Urinary bladder (tissue), 3 donors: ENCODE measurements at regions not wholly inside any gene's neighbourhood (a gene's known extent, or its start where the extent isn't known, plus 50 kb on each side); places are given as distances from the start of the nearest gene placed in this dataset.
"Not testable (repeated sequence)": the region's sequence is repeated elsewhere in the genome, so short reads cannot be mapped to it uniquely, and the experiment has no call there.

Source experiments
- DNase-seq: peaks from one replicate; pipeline ENCODE4 v3.0.0-alpha.2; 2015; ENCODE audit errors: extremely low spot score
- H3K27ac ChIP-seq: one replicate; pipeline ENCODE4 v1.5.1; 2013; ENCODE audit warnings: low read depth, mild to moderate bottlenecking, moderate library complexity
- H3K36me3 ChIP-seq: one replicate; pipeline ENCODE4 v1.6.1; 2013; ENCODE audit warnings: mild to moderate bottlenecking, moderate library complexity; ENCODE audit not compliant: insufficient read depth
- H3K4me1 ChIP-seq: one replicate; pipeline ENCODE4 v1.6.1; 2013; ENCODE audit warnings: mild to moderate bottlenecking, moderate library complexity; ENCODE audit not compliant: insufficient read depth
- H3K4me3 ChIP-seq: one replicate; pipeline ENCODE4 v1.5.1; 2013; ENCODE audit warnings: low read depth, low read length
- WGBS: extraction: QIAGEN DNeasy Blood & Tissue Kit; methylation state at CpG from one replicate; pipeline ENCODE4 v1.1.7; 2013; 5-methylcytosine and 5-hydroxymethylcytosine counted together
- donor health status: healthy with polysubstance abuse.
- donor health status: healthy.

- Histone ChIP-seq H3K27ac (no peak overlapping the region), H3K36me3 (no peaks in the 10 kb centered on the region), H3K4me1 (no peaks in the 10 kb centered on the region), H3K4me3 (no peak overlapping the region)
- no peak for DNase-seq
- WGBS = 91% methylated on average over 3 of the region's 3 CpGs
Observed at GRCh38 chr22:49691256-49691655, 136.4 kb downstream of the BRD1 start.

DNA sequence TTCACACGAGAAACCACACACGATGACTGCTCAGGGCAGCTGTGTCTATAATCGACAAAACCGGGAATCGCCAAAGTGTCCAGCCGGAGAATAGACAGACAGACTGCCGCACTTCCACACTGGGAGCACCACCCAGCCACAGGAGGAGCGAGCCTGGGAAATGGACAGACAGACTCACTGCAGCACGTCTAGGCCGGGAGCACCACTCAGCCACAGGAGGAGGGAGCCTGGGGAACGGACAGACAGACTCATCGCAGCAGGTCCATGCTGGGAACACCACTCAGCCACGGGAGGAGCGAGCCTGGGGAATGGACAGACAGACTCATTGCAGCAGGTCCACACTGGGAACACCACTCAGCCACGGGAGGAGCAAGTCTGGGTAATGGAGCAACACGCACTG, 137.2 kb downstream of the BRD1 start:
- no peak for DNase-seq
- Histone ChIP-seq H3K4me3 (no peak overlapping the region), H3K27ac (no peak overlapping the region), H3K4me1 (no peaks in the 10 kb centered on the region), H3K36me3 (no peaks in the 10 kb centered on the region)
- whole genome bisulfite sequencing = 73% methylated on average over 16 of the region's 16 CpGs

DNA sequence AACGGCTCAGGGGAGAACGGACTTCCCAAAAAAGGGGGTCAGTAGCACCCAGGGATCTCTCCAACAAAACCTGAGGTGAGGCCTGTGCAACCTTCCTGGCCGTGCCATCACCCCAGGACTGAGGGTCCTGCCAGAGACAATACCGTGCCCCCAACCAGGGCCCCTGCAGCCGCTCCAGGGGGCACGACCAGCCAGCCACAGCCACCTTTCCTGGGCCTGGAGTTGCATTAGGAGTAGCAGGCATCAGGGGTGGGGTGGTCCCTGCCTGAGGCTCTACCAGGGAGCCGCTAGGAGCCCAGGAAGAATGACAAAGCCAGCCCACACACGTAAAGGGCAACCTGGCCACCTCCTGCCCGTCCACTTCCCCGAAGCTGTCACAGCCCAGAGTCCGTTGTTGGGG, 137.8 kb downstream of the BRD1 start:
- no peaks in the 10 kb centered on the region for H3K36me3 ChIP-seq
- DNase-seq = no peak
- 71% methylated on average over 11 of the region's 11 CpGs for WGBS
- H3K27ac ChIP-seq = no peak overlapping the region
- H3K4me3 ChIP-seq = no peak overlapping the region
- H3K4me1 ChIP-seq = no peaks in the 10 kb centered on the region

DNA sequence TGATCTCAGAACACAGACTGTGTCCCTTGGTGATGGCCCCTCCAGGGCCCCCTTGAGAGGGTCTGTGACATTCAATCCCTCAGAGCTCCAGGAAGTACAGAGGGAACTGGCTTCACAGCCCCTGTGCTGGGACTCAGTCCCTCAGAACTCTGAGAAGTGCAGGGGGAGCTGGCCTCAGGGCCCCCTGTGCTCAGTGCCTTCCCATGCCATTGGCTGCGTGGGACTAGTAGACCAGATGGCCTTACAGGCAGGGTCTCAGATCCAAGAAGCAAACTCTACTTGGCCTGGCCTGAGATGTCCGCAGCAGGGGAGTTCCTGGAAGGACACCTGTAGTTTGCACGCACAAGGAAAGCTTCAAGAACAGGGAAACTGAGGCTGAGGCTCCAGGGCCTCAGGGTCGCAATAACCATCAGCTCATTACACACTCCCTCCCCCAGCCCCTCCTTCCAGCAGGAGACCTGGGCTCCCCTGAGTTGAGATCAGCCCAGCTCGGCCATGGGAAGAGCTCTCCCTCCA, 138.4 kb downstream of the BRD1 start:
- Histone ChIP-seq H3K27ac (no peak overlapping the region), H3K4me3 (no peak overlapping the region), H3K4me1 (no peaks in the 10 kb centered on the region), H3K36me3 (no peaks in the 10 kb centered on the region)
- DNase-seq = no peak
- 86% methylated on average over 5 of the region's 5 CpGs for WGBS

DNA sequence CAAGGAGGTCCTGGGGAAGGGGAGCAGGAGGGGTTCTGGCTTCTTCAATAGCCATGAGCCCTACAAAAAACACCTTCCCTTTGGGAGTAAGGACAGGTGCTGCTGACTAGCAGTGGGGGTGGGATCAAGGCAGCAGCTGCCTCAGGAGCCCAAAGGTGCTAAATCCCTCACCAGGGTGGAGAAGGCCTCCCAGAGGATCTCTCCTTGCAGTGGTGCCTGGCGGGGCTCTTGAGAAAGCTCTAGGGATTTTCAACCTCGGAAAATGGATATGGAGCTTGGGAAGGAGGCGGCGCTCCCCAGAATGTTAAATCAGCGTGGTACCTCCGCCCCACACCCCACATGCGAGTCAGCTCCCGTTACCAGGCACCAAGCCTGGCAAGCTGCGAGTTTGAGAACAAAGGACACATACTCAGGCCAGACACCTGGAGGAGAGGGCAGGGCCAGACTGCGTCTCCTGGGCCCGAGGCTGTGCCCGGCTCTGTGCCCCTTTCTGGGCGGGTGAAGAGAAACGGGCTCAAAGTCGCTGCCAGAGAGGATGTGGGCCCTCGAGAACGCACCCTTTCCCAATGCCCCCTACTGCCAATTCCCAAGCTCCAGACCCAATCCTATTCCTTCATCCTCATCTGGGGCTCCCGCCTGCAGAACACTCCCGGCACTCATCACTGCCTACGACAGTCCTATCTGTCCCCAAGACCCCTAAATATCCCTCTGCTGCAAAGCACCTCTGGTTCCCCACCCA, 139.0 kb downstream of the BRD1 start:
- no peak for DNase-seq
- Histone ChIP-seq H3K27ac (no peak overlapping the region), H3K4me3 (no peak overlapping the region), H3K36me3 (no peaks in the 10 kb centered on the region), H3K4me1 (no peaks in the 10 kb centered on the region)
- 83% methylated on average over 20 of the region's 20 CpGs for WGBS

DNA sequence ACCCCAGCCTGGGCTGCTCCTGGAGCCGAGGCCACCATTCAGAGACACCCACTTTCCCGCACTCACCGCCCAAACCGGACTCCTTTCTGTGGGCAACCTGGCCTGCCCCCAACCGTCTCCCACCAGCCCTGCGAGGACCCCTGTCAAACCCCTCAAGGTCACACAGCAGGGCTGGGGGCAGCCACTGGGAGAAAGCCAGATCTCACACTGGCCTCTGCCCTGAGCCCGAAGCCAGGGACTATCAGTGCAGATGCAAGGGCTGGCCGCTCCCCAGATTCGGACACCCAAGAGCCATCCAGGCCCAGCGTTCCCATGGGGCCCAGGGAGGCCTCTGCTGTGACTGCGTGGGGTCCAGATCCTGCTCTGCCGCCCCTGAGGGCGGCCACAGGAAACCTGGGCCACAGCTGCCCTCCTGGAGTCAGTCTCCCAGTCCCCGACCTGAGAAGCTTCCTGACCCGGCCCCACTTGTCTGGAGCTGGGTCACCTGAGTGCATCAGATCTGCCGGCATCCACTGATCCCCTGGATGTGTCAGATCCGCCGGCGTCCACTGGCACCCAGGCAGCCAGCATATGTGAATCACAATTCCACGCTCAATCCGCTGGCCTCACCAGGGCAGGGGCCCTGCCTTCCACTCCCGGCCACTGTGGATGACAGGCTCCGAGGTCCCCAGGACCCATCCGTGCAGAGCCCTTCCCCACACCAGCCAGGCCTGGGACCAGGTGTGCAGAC, 139.7 kb downstream of the BRD1 start:
- DNase-seq = no peak
- WGBS = 82% methylated on average over 24 of the region's 24 CpGs
- Histone ChIP-seq H3K4me3 (no peak overlapping the region), H3K27ac (no peak overlapping the region), H3K36me3 (no peaks in the 10 kb centered on the region), H3K4me1 (no peaks in the 10 kb centered on the region)

- H3K36me3 ChIP-seq = no peaks in the 10 kb centered on the region
- no peak overlapping the region for H3K27ac ChIP-seq
- WGBS = 49% methylated on average over 3 of the region's 3 CpGs
- no peak overlapping the region for H3K4me3 ChIP-seq
- DNase-seq = no peak
- no peaks in the 10 kb centered on the region for H3K4me1 ChIP-seq
Observed at GRCh38 chr22:49687333-49687732, 140.3 kb downstream of the BRD1 start.

DNA sequence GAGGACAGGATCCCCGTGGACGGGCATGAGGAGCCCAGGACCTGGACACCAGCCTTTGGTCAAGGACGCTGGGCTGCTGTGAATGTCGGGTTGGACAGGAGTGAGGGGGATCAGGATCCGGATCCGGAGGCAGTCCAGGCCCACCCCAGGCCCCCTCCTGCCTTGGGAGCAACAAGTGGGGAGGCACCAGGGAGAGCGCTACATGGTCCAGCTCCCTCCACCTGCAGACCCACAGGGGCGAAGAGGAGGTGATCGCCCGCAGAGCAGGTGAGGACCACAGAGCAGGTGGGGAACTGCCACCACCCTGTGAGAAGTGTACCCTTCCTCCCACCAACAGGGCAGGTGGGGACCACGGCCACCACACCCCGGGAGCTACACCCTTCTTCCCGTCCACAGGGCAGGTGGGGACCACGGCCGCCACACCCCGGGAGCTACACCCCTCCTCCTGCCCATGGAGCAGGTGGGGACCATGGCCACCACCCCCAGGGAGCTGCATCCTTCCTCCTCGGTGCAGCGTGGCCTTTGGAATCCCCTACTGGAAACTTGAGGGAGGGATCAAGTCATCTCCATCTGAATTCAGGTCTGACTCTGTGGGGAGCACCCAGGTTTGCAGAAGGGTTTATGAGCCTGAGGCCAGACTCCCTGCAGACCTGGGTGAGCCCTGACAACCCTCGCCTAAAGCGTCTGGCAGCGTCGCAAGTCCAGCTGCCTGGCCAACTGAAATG, 141.0 kb downstream of the BRD1 start:
- H3K27ac ChIP-seq = no peak overlapping the region
- DNase-seq = no peak
- no peaks in the 10 kb centered on the region for H3K36me3 ChIP-seq
- no peaks in the 10 kb centered on the region for H3K4me1 ChIP-seq
- 86% methylated on average over 22 of the region's 22 CpGs for WGBS
- H3K4me3 ChIP-seq = no peak overlapping the region

DNA sequence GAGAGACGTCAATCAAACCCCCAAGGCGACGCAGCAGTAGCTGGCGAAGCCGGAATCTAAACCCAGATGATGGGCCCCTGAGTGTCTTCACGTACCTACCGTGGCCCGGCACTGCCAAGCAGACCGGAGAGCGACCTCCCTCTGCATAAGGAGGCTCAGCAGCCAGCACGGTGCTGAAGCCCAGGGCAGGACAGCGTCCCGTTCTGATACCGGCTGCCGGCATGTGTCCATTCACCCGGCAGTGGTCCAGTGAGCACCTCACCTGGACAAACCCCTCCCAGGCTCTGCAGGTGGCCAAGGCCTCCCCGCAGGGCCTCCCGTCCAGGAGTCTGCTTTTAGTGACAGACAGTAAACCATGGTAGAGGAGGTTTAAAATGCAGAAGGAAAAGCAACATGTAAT, 142.0 kb downstream of the BRD1 start:
- DNase-seq = no peak
- Histone ChIP-seq H3K36me3 (no peaks in the 10 kb centered on the region), H3K4me1 (no peaks in the 10 kb centered on the region), H3K27ac (no peak overlapping the region), H3K4me3 (no peak overlapping the region)
- 81% methylated on average over 18 of the region's 18 CpGs for WGBS

DNA sequence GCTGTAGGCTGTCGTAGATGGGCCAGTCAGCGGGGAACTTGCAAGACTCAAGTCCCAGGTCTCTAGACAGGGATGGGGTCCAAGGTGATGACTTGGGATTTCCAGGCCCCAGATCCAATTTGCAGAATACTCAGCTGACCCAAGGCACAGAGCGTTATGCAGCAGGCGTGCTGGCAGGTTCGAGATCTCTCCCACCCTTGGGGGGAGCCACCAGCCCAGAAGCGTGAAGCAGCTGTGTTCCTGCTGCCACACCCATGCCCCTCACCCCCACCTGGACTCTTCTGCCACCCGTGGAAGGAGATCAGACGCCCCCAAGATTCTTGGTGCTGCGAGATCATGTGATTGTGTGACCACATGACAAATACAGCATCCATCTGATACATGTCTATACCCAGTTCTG, 142.6 kb downstream of the BRD1 start:
- Histone ChIP-seq H3K36me3 (no peaks in the 10 kb centered on the region), H3K4me1 (no peaks in the 10 kb centered on the region), H3K27ac (no peak overlapping the region), H3K4me3 (no peak overlapping the region)
- WGBS = 74% methylated on average over 9 of the region's 9 CpGs
- DNase-seq = no peak

GRCh38 chr22:49683032-49683431, 144.6 kb downstream of the BRD1 start:
- WGBS = 93% methylated on average over 3 of the region's 3 CpGs
- Histone ChIP-seq H3K36me3 (no peaks in the 10 kb centered on the region), H3K4me1 (no peaks in the 10 kb centered on the region), H3K4me3 (no peak overlapping the region), H3K27ac (no peak overlapping the region)
- no peak for DNase-seq

GRCh38 chr22:49680819-49681218, 146.9 kb downstream of the BRD1 start:
- H3K4me1 ChIP-seq, H3K27ac ChIP-seq, DNase-seq, H3K4me3 ChIP-seq, H3K36me3 ChIP-seq: not testable (repeated sequence)
- WGBS = 95% methylated on average over 6 of the region's 6 CpGs

- no peaks in the 10 kb centered on the region for H3K36me3 ChIP-seq
- WGBS = 58% methylated on average over 10 of the region's 10 CpGs
- no peak overlapping the region for H3K27ac ChIP-seq
- no peaks in the 10 kb centered on the region for H3K4me1 ChIP-seq
- DNase-seq = no peak
- H3K4me3 ChIP-seq = no peak overlapping the region
Observed at GRCh38 chr22:49678842-49679170, 148.9 kb downstream of the BRD1 start.
